ENCODE measurements at regions not wholly inside any gene's neighbourhood (a gene's known extent, or its start where the extent isn't known, plus 50 kb on each side); places are given as distances from the start of the nearest gene placed in this dataset.

DNA sequence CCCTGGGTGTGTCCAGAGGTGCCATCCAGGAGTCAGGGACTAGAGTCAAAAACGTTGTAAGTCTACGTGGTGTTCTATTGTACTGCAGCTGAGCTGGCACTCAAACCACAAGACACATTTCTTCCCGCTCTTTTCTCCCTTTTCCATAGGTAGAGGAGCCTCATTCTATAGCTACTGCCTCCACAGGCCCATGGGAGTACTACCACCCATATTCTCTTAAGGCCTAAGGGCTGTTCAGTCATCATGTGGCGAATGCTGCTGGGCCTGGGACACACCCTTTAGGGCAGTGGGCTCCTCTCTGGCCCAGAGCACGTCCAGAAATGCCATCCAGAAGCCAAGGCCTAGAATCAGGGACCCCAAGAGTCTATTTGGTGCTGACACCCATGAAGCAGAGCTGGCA, 1271.7 kb downstream of the CNTNAP5 start:
- TF ChIP-seq JUNB (IDR thresholded peaks at IDR 0.05; ENCODE audit: unreplicated experiment), result no peak
- TF ChIP-seq CTCF (conservative IDR thresholded peaks at IDR 0.05; ENCODE audit: low read depth in 2 of 2), result no peak; a peak in 1 of 4 replicates
- TF ChIP-seq POLR2AphosphoS5 (IDR thresholded peaks at IDR 0.05; ENCODE audit: low read depth), result no peak
- no peak for TF ChIP-seq REST (IDR thresholded peaks at IDR 0.05; ENCODE audit: unreplicated experiment)
- no peak for TF ChIP-seq EZH2phosphoT487 (IDR thresholded peaks at IDR 0.05; ENCODE audit: unreplicated experiment)
- no peak for TF ChIP-seq EZH2 (IDR thresholded peaks at IDR 0.05; ENCODE audit: low read depth, unreplicated experiment)
- no peak for TF ChIP-seq CREB1 (CRISPR knock-in tag; IDR thresholded peaks at IDR 0.05; ENCODE audit: low read depth)
- TF ChIP-seq ZNF331 (CRISPR knock-in tag; IDR thresholded peaks at IDR 0.05; ENCODE audit: low read depth), result no peak
